Epithelial cell of proximal tubule (primary cell): ENCODE measurements at regions not wholly inside any gene's neighbourhood (a gene's known extent, or its start where the extent isn't known, plus 50 kb on each side); places are given as distances from the start of the nearest gene placed in this dataset.

Experiments
- DNase-seq: peaks from one replicate; pipeline ENCODE4 v3.0.0-alpha.2; 2011; ENCODE audit warnings: low read depth
- H3K4me3 ChIP-seq: 2 replicates; pipeline ENCODE4 v1.5.1; 2011; ENCODE audit warnings: low read depth, mild to moderate bottlenecking, low read length
- TF ChIP-seq, protein P1 (sequence below): conservative IDR thresholded peaks from 2 replicates; pipeline ENCODE4 v1.5.1; 2012; ENCODE audit warnings: low read depth, mild to moderate bottlenecking, low read length

DNA sequence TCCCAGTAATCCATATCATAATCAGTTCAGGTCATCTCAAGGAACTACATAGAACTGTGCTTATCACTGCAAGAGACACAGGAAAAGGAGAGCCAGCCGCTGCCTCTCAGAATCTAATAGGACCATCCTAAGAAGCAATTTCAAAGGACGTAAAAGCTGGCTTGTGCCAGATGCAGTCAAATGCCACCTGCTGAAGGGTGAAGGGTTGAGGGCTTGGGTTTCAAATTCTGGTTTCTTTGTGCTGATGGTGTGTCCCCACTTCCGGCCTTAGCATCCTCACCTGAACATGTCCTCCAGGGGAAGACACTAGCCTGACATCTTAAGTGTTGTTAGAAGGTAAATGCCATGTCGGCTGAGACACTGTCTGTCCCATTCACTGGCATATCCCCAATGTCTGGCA lies 477.1 kb upstream of the TSHZ3 start:
- TF ChIP-seq, protein P1, sequence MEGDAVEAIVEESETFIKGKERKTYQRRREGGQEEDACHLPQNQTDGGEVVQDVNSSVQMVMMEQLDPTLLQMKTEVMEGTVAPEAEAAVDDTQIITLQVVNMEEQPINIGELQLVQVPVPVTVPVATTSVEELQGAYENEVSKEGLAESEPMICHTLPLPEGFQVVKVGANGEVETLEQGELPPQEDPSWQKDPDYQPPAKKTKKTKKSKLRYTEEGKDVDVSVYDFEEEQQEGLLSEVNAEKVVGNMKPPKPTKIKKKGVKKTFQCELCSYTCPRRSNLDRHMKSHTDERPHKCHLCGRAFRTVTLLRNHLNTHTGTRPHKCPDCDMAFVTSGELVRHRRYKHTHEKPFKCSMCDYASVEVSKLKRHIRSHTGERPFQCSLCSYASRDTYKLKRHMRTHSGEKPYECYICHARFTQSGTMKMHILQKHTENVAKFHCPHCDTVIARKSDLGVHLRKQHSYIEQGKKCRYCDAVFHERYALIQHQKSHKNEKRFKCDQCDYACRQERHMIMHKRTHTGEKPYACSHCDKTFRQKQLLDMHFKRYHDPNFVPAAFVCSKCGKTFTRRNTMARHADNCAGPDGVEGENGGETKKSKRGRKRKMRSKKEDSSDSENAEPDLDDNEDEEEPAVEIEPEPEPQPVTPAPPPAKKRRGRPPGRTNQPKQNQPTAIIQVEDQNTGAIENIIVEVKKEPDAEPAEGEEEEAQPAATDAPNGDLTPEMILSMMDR = no peak
- no peak for DNase-seq
- no peak overlapping the region for H3K4me3 ChIP-seq

DNA sequence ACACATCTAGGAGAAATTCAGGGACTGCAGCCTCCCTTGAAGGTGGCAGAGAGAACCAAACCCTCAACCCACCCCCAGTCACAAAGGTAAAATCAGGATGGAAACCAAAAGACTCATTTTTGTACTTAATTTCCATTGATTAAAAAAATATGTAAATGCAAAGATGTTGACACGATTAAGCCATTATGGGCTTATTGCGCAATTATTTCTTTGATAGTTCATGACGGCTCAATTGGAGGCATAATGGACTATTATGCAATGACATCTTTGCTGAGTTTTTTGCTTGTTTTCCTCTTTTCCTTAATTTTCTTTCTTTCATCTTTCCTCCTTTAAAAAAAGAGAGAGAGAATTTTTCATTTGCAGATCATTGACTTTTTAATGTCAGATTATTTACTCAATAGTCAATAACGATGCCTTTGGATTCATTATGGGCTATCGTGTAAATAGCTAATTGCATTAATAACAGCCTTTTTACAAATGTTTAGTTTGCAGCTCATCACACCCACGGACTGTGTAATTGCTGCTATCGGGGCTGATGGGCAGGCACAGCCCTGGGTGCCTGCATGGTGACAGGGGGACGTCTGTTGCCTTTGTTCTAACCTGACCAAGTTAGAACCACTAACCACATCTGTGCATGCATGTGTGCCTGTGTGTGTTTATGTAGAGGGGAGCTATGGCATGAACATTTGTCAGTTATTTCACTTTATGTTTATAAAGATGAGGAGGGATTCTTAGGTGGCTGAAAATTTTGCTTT lies 482.4 kb upstream of the TSHZ3 start:
- no peak overlapping the region for H3K4me3 ChIP-seq
- DNase-seq = no peak
- TF ChIP-seq, protein P1 = no peak

- no peak for DNase-seq
- H3K4me3 ChIP-seq = no peak overlapping the region
- TF ChIP-seq, protein P1 = no peak
Observed at GRCh38 chr19:31832176-31832548, 482.9 kb upstream of the TSHZ3 start.

DNA sequence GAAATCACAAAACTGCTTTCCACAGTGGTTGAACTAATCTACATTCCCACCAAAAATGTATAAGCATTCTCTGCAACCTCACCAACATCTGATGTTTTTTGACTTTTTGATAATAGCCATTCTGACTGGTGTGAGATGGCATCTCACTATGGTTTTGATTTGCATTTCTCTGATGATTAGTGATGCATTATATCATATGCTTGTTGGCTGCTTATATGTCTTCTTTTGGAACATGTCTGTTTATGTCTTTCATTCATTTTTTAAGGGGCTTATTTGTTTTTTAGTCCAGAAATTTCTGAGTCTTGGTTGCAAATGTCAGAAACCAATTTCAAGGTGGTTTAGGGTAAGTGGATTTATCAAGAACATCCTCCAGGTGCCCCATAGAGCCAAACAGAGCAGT lies 484.8 kb upstream of the TSHZ3 start:
- no peak overlapping the region for H3K4me3 ChIP-seq
- TF ChIP-seq, protein P1 = no peak

DNA sequence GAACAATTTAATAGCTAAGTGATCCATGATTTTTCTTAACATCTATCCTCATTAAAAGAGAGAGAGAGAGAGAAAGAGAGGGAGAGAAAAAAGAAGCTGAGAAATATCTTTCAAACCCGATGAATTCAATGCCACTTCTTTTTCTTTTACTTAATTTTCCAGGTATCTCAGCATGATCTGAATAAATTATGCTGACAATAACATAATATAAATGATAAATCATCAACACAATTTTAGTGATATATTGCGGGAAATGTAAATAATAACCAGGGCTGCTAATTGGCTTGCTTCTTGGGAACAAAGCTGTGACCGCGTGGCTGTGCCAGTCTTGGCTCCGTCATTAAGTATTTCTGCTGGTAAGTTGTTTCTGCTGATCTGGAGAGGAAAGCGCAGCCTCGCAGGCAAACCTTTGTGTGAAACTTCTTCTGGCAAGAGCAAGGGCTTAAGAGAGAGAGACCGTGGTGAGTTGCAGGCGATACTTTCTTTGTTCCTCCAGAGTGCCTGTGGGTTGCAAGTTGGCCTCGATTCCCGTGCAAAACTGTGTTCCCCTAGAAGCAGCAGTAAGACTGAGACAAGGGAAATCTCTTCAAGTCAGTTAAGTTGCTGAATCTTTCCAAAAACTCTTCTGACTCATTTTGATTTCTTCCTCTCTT lies 489.1 kb upstream of the TSHZ3 start:
- DNase-seq = no peak
- H3K4me3 ChIP-seq = no peak overlapping the region
- TF ChIP-seq, protein P1 = no peak

More for the DNA sequence above, 484.8 kb upstream of the TSHZ3 start:
- DNase-seq = no peak

DNA sequence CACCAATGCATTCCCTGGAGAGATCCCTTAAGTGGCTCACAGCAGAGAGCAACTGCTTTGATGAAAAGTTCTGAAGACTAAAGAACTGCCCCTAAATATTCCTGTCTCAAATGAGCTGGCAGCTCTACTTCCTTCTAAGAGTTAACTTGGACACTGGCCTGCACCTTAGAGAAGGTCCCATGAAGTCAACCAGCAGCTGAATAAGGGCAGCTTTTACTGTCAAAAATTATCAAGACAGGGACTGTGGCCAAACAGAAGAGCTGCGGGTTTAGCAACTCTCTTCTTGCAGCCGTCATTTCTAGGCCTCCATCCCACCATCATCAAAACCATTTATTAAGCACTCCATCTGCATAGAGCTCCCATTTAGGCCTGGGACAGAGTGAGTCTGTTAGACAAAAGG lies 491.1 kb upstream of the TSHZ3 start:
- no peak overlapping the region for H3K4me3 ChIP-seq
- TF ChIP-seq, protein P1 = no peak

DNA sequence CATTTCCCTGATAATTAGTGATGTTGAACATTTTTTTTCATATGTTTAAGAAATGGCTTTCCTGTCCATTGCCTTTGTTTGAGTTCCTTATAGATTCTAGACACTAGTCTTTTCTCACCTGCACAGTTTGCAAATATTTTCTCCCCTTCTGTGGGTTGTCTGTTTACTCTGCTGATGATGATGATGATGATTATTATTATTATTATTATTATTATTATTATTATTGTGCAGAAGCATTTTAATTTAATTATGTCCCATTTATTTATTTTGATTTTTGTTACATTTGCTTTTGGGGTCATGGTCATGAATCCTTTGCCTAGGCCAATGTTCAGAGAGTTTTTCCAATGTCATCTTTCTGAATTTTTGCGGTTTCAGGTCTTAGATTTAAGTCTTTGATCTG lies 492.5 kb upstream of the TSHZ3 start:
- no peak for DNase-seq
- TF ChIP-seq, protein P1 = no peak
- no peak overlapping the region for H3K4me3 ChIP-seq

More for the DNA sequence above, 491.1 kb upstream of the TSHZ3 start:
- DNase-seq = no peak
